ENCODE measurements at regions not wholly inside any gene's neighbourhood (a gene's known extent, or its start where the extent isn't known, plus 50 kb on each side); places are given as distances from the start of the nearest gene placed in this dataset.
A peak's percentile ranks its signal among the peaks of the same experiment; 100 is the strongest.
"Not testable (repeated sequence)": the region's sequence is repeated elsewhere in the genome, so short reads cannot be mapped to it uniquely, and the experiment has no call there.

GRCh38 chr20:55415567-55416142 is 589.7 kb downstream of the CBLN4 start:
- TF ChIP-seq CTCF (IDR thresholded peaks at IDR 0.05; ENCODE audit: unreplicated experiment): peak; percentile 46
- Mint-ChIP-seq H3K4me3 (no peak overlapping the region), H3K27me3 (ENCODE audit: low read depth) (peaks cover 1% of the 10 kb centered on the region), H3K27ac (no peak overlapping the region), H3K9me3 (peaks cover 3% of the 10 kb centered on the region), H3K36me3 (no peaks in the 10 kb centered on the region), H3K4me1 (peaks cover 10% of the 10 kb centered on the region)
- no peak for DNase-seq (ENCODE audit: low spot score in 2 of 2, unreplicated experiment in 2 of 2)

GRCh38 chr20:55412508-55412907 is 592.8 kb downstream of the CBLN4 start:
- not testable (repeated sequence) for H3K4me1 Mint-ChIP-seq; H3K4me3 Mint-ChIP-seq; H3K9me3 Mint-ChIP-seq; DNase-seq (ENCODE audit: low spot score in 2 of 2, unreplicated experiment in 2 of 2); H3K36me3 Mint-ChIP-seq; H3K27ac Mint-ChIP-seq; H3K27me3 Mint-ChIP-seq (ENCODE audit: low read depth)

GRCh38 chr20:55406891-55407290 is 598.4 kb downstream of the CBLN4 start:
- H3K36me3 Mint-ChIP-seq: no peaks in the 10 kb centered on the region
- H3K27me3 Mint-ChIP-seq (ENCODE audit: low read depth): no peaks in the 10 kb centered on the region
- peaks cover 22% of the 10 kb centered on the region for H3K9me3 Mint-ChIP-seq
- no peak overlapping the region for H3K4me3 Mint-ChIP-seq
- TF ChIP-seq CTCF (IDR thresholded peaks at IDR 0.05; ENCODE audit: unreplicated experiment): no peak
- DNase-seq (ENCODE audit: low spot score in 2 of 2, unreplicated experiment in 2 of 2): no peak
- no peak overlapping the region for H3K27ac Mint-ChIP-seq
- no peaks in the 10 kb centered on the region for H3K4me1 Mint-ChIP-seq

GRCh38 chr20:55394592-55394991 is 610.7 kb downstream of the CBLN4 start:
- TF ChIP-seq CTCF (IDR thresholded peaks at IDR 0.05; ENCODE audit: unreplicated experiment): no peak
- no peak for DNase-seq (ENCODE audit: low spot score in 2 of 2, unreplicated experiment in 2 of 2)
- Mint-ChIP-seq H3K9me3 (peaks cover 14% of the 10 kb centered on the region), H3K4me1 (no peaks in the 10 kb centered on the region), H3K27ac (no peak overlapping the region), H3K27me3 (ENCODE audit: low read depth) (no peaks in the 10 kb centered on the region), H3K36me3 (no peaks in the 10 kb centered on the region), H3K4me3 (no peak overlapping the region)

GRCh38 chr20:55390791-55391190 is 614.5 kb downstream of the CBLN4 start:
- no peaks in the 10 kb centered on the region for H3K27me3 Mint-ChIP-seq (ENCODE audit: low read depth)

GRCh38 chr20:55386686-55387085 is 618.6 kb downstream of the CBLN4 start:
- H3K9me3 Mint-ChIP-seq: peaks cover 3% of the 10 kb centered on the region
- H3K27me3 Mint-ChIP-seq (ENCODE audit: low read depth): no peaks in the 10 kb centered on the region
- H3K4me1 Mint-ChIP-seq: no peaks in the 10 kb centered on the region
- no peak overlapping the region for H3K27ac Mint-ChIP-seq
- H3K4me3 Mint-ChIP-seq: no peak overlapping the region
- H3K36me3 Mint-ChIP-seq: no peaks in the 10 kb centered on the region
- DNase-seq (ENCODE audit: low spot score in 2 of 2, unreplicated experiment in 2 of 2): no peak
- no peak for TF ChIP-seq CTCF (IDR thresholded peaks at IDR 0.05; ENCODE audit: unreplicated experiment)

More at GRCh38 chr20:55390791-55391190, 614.5 kb downstream of the CBLN4 start:
- H3K36me3 Mint-ChIP-seq: no peaks in the 10 kb centered on the region
- DNase-seq (ENCODE audit: low spot score in 2 of 2, unreplicated experiment in 2 of 2): no peak
- no peaks in the 10 kb centered on the region for H3K4me1 Mint-ChIP-seq
- no peak for TF ChIP-seq CTCF (IDR thresholded peaks at IDR 0.05; ENCODE audit: unreplicated experiment)
- no peak overlapping the region for H3K27ac Mint-ChIP-seq
- peaks cover 7% of the 10 kb centered on the region for H3K9me3 Mint-ChIP-seq
- H3K4me3 Mint-ChIP-seq: no peak overlapping the region

All from mesothelial cell of epicardium (in vitro differentiated cells).